ENCODE measurements at regions not wholly inside any gene's neighbourhood (a gene's known extent, or its start where the extent isn't known, plus 50 kb on each side); places are given as distances from the start of the nearest gene placed in this dataset.
"Not testable (repeated sequence)": the region's sequence is repeated elsewhere in the genome, so short reads cannot be mapped to it uniquely, and the experiment has no call there.

DNA sequence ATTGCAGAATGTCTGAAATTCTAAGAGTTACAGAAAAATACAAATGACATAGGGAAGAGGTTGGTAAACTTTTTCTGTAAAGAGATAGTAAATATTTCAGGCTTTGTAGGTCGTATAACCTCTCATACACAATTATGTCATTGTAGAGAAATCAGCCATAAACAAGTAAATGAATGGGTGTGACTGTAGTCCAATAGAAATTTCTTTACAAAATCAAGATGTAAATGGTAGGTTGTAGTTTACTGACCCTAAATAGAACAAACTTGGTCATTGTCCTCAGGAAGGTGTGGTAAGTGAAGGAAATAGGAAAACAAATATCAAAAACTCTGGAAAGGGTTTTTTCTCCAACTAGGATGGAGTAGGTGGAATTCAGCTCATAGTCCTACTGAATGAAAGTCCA is 415.5 kb upstream of the SPHKAP start:
- no peak overlapping the region for H3K4me3 ChIP-seq (ENCODE audit: low read depth, low read length)
- TF ChIP-seq, protein P1, sequence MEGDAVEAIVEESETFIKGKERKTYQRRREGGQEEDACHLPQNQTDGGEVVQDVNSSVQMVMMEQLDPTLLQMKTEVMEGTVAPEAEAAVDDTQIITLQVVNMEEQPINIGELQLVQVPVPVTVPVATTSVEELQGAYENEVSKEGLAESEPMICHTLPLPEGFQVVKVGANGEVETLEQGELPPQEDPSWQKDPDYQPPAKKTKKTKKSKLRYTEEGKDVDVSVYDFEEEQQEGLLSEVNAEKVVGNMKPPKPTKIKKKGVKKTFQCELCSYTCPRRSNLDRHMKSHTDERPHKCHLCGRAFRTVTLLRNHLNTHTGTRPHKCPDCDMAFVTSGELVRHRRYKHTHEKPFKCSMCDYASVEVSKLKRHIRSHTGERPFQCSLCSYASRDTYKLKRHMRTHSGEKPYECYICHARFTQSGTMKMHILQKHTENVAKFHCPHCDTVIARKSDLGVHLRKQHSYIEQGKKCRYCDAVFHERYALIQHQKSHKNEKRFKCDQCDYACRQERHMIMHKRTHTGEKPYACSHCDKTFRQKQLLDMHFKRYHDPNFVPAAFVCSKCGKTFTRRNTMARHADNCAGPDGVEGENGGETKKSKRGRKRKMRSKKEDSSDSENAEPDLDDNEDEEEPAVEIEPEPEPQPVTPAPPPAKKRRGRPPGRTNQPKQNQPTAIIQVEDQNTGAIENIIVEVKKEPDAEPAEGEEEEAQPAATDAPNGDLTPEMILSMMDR (IDR thresholded peaks at IDR 0.05; ENCODE audit: borderline replicate concordance, insufficient read depth, low read depth, low read length) = no peak

DNA sequence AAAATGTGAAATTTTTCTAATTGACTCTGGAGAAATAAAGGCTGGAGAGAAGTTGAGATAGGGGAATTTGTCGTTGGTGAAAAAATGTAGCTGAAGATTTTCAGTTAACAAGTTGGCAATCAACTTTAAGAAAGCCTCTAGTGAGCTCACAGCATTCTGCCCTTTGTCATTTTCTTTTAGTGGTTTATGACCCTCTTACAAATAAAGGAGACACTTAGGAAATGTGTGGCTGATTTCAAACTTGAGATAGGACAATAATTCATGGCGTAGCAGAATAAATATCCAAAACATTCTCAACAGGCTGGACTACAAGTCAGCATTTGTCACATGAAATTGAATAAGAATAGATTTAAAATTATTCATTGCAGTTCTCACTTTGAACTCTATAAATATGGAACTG is 412.5 kb upstream of the SPHKAP start:
- TF ChIP-seq, protein P1 (IDR thresholded peaks at IDR 0.05; ENCODE audit: borderline replicate concordance, insufficient read depth, low read depth, low read length) = no peak

DNA sequence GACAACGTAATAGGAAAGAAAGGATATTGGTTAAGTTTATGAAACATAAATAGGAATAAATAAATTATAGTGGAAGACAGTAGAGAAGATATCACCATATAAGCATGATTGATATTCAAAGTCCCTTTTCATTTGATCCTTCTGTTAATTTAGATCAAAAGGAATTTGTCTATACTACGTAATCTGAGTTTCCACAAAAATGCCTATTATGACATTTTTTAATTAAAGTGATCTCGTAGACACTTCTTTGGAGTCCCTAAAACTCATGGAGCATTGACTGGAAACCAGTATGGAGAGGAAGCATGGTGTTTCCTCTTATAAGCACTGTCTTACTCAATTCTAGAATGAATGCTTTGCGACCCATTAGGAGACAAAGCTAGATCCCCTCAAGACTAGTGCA is 411.4 kb upstream of the SPHKAP start:
- TF ChIP-seq, protein P1 (IDR thresholded peaks at IDR 0.05; ENCODE audit: borderline replicate concordance, insufficient read depth, low read depth, low read length) = no peak
- H3K4me3 ChIP-seq (ENCODE audit: low read depth, low read length) = no peak overlapping the region

More for the DNA sequence above, 412.5 kb upstream of the SPHKAP start:
- no peak overlapping the region for H3K4me3 ChIP-seq (ENCODE audit: low read depth, low read length)

DNA sequence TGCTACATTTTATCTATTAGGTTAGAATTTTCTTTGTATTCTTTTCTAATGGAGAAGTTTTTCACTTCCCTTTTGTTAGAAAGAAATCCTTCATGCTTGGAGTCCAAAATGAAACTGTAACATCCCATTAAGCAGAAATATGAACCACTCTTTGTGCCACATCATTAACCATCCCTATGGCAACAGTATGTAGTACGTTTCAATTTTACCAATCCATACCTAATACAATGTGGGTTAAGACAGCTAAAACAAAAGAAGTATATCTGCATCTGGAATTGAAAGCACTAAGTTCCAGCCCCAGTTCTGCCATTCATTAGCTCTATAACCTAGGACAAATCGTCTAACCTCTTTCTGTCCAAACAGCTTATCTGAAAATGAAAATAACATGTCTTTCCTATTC is 409.2 kb upstream of the SPHKAP start:
- no peak overlapping the region for H3K4me3 ChIP-seq (ENCODE audit: low read depth, low read length)
- TF ChIP-seq, protein P1 (IDR thresholded peaks at IDR 0.05; ENCODE audit: borderline replicate concordance, insufficient read depth, low read depth, low read length) = no peak

DNA sequence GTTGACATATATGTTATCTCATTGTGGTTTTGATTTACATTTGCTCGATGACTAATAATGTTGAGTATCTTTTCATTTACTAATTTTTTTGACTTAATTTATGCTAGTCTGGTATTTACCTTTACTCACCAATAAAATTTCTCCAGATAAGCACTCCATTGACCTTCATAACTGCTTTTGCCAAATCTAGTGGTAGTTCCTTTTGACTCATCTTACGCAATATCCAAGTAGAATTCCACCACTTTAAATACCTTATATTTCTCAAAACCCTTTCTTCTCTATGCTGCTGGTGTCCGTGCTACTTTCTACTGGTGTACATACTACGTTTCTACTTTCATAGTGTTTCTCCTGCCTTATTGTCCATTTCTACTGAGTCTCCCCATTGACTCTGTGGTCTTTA is 407.6 kb upstream of the SPHKAP start:
- no peak overlapping the region for H3K4me3 ChIP-seq (ENCODE audit: low read depth, low read length)
- TF ChIP-seq, protein P1 (IDR thresholded peaks at IDR 0.05; ENCODE audit: borderline replicate concordance, insufficient read depth, low read depth, low read length) = no peak

DNA sequence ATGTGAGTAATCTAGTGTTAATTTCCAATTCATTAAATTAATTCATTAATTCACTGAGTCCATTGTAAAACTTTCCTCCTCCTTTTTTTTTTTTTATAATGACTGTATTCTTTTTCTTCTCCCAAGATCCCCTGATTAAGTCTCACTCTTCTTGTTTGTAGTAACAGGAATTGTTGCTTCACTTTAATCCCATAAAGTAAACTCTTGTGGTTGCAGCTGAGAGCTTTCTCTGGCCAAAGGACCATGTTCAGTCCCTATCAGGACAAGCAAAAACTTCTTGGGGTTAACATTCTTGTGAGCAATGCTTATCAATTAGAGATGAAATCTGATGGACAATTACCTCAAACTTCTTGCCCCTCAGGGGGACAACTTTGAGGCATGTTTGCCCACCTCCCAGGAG is 400.2 kb upstream of the SPHKAP start:
- TF ChIP-seq, protein P1 (IDR thresholded peaks at IDR 0.05; ENCODE audit: borderline replicate concordance, insufficient read depth, low read depth, low read length) = no peak

DNA sequence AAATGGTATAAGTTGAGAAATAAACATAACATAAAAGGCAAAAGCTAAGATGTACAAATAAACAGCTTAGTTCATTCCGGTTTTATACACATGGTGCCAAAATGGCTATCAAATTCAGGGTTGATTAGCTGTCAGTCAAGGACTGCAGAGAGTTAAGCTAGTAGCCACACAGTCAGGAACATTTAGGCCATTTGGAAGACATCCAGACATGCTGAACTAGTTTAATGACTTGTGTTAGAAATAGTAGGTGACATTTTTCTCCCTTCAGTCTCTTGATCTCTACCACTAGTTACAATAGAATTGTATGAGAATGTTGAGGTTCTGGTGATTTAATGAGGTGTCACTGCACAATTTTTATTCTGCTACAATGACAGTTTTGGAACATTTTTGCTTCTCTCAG is 394.4 kb upstream of the SPHKAP start:
- no peak overlapping the region for H3K4me3 ChIP-seq (ENCODE audit: low read depth, low read length)
- TF ChIP-seq, protein P1 (IDR thresholded peaks at IDR 0.05; ENCODE audit: borderline replicate concordance, insufficient read depth, low read depth, low read length) = no peak

More for the DNA sequence above, 400.2 kb upstream of the SPHKAP start:
- H3K4me3 ChIP-seq (ENCODE audit: low read depth, low read length) = no peak overlapping the region

DNA sequence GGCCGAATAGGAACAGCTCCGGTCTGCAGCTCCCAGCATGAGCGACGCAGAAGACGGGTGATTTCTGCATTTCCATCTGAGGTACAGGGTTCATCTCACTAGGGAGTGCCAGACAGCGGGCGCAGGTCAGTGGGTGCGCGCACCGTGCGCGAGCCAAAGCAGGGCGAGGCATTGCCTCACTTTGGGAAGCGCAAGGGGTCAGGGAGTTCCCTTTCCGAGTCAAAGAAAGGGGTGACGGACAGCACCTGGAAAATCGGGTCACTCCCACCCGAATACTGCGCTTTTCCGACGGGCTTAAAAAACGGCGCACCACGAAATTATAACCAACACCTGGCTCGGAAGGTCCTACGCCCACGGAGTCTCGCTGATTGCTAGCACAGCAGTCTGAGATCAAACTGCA is 386.8 kb upstream of the SPHKAP start:
- not testable (repeated sequence) for H3K4me3 ChIP-seq (ENCODE audit: low read depth, low read length)

Measured in GM12875 (cell line).